ENCODE measurements at regions not wholly inside any gene's neighbourhood (a gene's known extent, or its start where the extent isn't known, plus 50 kb on each side); places are given as distances from the start of the nearest gene placed in this dataset.

GRCh38 chr6:19643713-19644112 is 193.5 kb upstream of the ID4 start:
- POLR2A ChIA-PET: no interaction called here
- intact Hi-C loops (cut with micrococcal nuclease): no loop called here
- CTCF ChIA-PET: no interaction called here

DNA sequence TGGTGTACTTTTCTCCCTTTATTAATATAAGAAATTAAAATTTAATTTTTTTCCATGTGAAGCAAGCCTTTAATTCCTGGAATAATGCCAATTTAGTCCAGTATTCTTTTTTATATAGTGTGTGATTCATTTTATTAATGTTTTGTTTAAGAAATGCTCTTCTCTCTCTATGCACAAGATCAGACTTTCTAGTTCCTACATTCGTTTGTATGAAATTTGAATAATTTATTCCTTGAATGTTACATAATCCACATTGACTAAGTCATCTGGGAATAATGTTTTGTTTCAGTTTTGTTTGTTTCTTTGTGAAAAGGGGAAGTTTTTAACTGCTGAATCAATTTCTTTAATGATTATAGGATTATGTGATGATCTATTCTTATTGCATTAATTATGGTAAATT is 181.4 kb upstream of the ID4 start:
- Histone ChIP-seq H3K9me3 (ENCODE audit: control insufficient read depth in 1 of 2, insufficient read depth in 1 of 2, low read depth in 1 of 2, low read length in 2 of 2) (no peaks in the 10 kb centered on the region), H3K4me3 (replicated peaks in 1 of 2; ENCODE audit: low read depth in 1 of 2, low read length in 2 of 2) (no peak overlapping the region), H3K4me2 (ENCODE audit: low read length) (no peak overlapping the region), H3K4me1 (ENCODE audit: control insufficient read depth in 1 of 2, insufficient read depth in 2 of 2, low read length in 2 of 2) (no peaks in the 10 kb centered on the region), H3K27me3 (ENCODE audit: insufficient read depth, low read length) (no peaks in the 10 kb centered on the region), H3K9ac (ENCODE audit: low read length) (no peak overlapping the region), H3K27ac (ENCODE audit: low read depth, low read length) (no peak overlapping the region), H3K79me2 (ENCODE audit: insufficient read depth, low read length) (no peaks in the 10 kb centered on the region), H3K9me2 (ENCODE audit: insufficient read depth) (no peaks in the 10 kb centered on the region), H2AFZ (ENCODE audit: low read depth, low read length, poor library complexity, severe bottlenecking) (peak overlapping the region; percentile 36), H3K36me3 (ENCODE audit: control insufficient read depth in 1 of 2, insufficient read depth in 2 of 2, low read length in 2 of 2) (no peaks in the 10 kb centered on the region), H4K20me1 (ENCODE audit: insufficient read depth) (no peaks in the 10 kb centered on the region)
- ChIA-PET CTCF (no interaction called here), POLR2A (no interaction called here), RAD21 (ENCODE audit: low non-redundant PET in 1 of 2, low total read pairs in 2 of 2, uncharacterized antibody in 2 of 2, unreplicated experiment in 2 of 2) (no interaction called here)
- no peak for DNase-seq (ENCODE audit: low read depth, low spot score)
- ATAC-seq: no peak
- BruUV-seq (replicated peaks): no TSS peak
- intact Hi-C loops (cut with micrococcal nuclease): no loop called here
- TF ChIP-seq FOSL1 (IDR thresholded peaks at IDR 0.05; ENCODE audit: low read depth): no peak
- no peak for TF ChIP-seq YY1 (IDR thresholded peaks at IDR 0.05; ENCODE audit: extremely low read depth, insufficient replicate concordance, low read depth, low read length)
- no peak for TF ChIP-seq ZNF274 (IDR thresholded peaks at IDR 0.05; ENCODE audit: low read depth, low read length)
- TF ChIP-seq POLR2A (IDR thresholded peaks at IDR 0.05; ENCODE audit: borderline replicate concordance, extremely low read depth, insufficient read depth, insufficient read length): no peak
- TF ChIP-seq, protein P1, sequence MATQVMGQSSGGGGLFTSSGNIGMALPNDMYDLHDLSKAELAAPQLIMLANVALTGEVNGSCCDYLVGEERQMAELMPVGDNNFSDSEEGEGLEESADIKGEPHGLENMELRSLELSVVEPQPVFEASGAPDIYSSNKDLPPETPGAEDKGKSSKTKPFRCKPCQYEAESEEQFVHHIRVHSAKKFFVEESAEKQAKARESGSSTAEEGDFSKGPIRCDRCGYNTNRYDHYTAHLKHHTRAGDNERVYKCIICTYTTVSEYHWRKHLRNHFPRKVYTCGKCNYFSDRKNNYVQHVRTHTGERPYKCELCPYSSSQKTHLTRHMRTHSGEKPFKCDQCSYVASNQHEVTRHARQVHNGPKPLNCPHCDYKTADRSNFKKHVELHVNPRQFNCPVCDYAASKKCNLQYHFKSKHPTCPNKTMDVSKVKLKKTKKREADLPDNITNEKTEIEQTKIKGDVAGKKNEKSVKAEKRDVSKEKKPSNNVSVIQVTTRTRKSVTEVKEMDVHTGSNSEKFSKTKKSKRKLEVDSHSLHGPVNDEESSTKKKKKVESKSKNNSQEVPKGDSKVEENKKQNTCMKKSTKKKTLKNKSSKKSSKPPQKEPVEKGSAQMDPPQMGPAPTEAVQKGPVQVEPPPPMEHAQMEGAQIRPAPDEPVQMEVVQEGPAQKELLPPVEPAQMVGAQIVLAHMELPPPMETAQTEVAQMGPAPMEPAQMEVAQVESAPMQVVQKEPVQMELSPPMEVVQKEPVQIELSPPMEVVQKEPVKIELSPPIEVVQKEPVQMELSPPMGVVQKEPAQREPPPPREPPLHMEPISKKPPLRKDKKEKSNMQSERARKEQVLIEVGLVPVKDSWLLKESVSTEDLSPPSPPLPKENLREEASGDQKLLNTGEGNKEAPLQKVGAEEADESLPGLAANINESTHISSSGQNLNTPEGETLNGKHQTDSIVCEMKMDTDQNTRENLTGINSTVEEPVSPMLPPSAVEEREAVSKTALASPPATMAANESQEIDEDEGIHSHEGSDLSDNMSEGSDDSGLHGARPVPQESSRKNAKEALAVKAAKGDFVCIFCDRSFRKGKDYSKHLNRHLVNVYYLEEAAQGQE (IDR thresholded peaks at IDR 0.05; ENCODE audit: low read depth): no peak
- TF ChIP-seq ELF1 (IDR thresholded peaks at IDR 0.05; ENCODE audit: borderline replicate concordance, low read depth): no peak
- TF ChIP-seq RAD21 (IDR thresholded peaks at IDR 0.05; ENCODE audit: low read depth): no peak
- TF ChIP-seq CBX3 (IDR thresholded peaks at IDR 0.05; ENCODE audit: low read depth): no peak
- TF ChIP-seq JUND (IDR thresholded peaks at IDR 0.05): no peak
- TF ChIP-seq POLR2AphosphoS5 (IDR thresholded peaks at IDR 0.05; ENCODE audit: low read depth, low read length): no peak
- TF ChIP-seq ZFX (IDR thresholded peaks at IDR 0.05): no peak
- TF ChIP-seq, protein P2, sequence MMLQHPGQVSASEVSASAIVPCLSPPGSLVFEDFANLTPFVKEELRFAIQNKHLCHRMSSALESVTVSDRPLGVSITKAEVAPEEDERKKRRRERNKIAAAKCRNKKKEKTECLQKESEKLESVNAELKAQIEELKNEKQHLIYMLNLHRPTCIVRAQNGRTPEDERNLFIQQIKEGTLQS (IDR thresholded peaks at IDR 0.05): no peak

More at GRCh38 chr6:19643713-19644112, 193.5 kb upstream of the ID4 start:
- Histone ChIP-seq H3K79me2 (ENCODE audit: insufficient read depth, low read length) (no peaks in the 10 kb centered on the region), H3K4me3 (replicated peaks in 1 of 2; ENCODE audit: low read depth in 1 of 2, low read length in 2 of 2) (no peak overlapping the region), H3K9ac (ENCODE audit: low read length) (no peak overlapping the region), H3K4me1 (ENCODE audit: control insufficient read depth in 1 of 2, insufficient read depth in 2 of 2, low read length in 2 of 2) (no peaks in the 10 kb centered on the region), H3K36me3 (ENCODE audit: control insufficient read depth in 1 of 2, insufficient read depth in 2 of 2, low read length in 2 of 2) (no peaks in the 10 kb centered on the region), H3K9me2 (ENCODE audit: insufficient read depth) (no peaks in the 10 kb centered on the region), H3K27me3 (ENCODE audit: insufficient read depth, low read length) (no peaks in the 10 kb centered on the region), H2AFZ (ENCODE audit: low read depth, low read length, poor library complexity, severe bottlenecking) (no peak overlapping the region), H4K20me1 (ENCODE audit: insufficient read depth) (no peaks in the 10 kb centered on the region), H3K27ac (ENCODE audit: low read depth, low read length) (no peak overlapping the region), H3K9me3 (ENCODE audit: control insufficient read depth in 1 of 2, insufficient read depth in 1 of 2, low read depth in 1 of 2, low read length in 2 of 2) (no peaks in the 10 kb centered on the region), H3K4me2 (ENCODE audit: low read length) (no peak overlapping the region)
- BruUV-seq (replicated peaks): no TSS peak
- TF ChIP-seq EZH2phosphoT487 (IDR thresholded peaks at IDR 0.05; ENCODE audit: borderline replicate concordance) (no peak), ZNF274 (IDR thresholded peaks at IDR 0.05; ENCODE audit: low read depth, low read length) (no peak), JUND (IDR thresholded peaks at IDR 0.05) (no peak), FOSL1 (IDR thresholded peaks at IDR 0.05; ENCODE audit: low read depth) (no peak), RAD21 (IDR thresholded peaks at IDR 0.05; ENCODE audit: low read depth) (no peak), EGR1 (IDR thresholded peaks at IDR 0.05; ENCODE audit: low read depth) (no peak), YY1 (IDR thresholded peaks at IDR 0.05; ENCODE audit: extremely low read depth, insufficient replicate concordance, low read depth, low read length) (no peak), CEBPB (IDR thresholded peaks at IDR 0.05; ENCODE audit: low read depth) (no peak), EZH2 (IDR thresholded peaks at IDR 0.05) (no peak)
- TF ChIP-seq, protein P3, sequence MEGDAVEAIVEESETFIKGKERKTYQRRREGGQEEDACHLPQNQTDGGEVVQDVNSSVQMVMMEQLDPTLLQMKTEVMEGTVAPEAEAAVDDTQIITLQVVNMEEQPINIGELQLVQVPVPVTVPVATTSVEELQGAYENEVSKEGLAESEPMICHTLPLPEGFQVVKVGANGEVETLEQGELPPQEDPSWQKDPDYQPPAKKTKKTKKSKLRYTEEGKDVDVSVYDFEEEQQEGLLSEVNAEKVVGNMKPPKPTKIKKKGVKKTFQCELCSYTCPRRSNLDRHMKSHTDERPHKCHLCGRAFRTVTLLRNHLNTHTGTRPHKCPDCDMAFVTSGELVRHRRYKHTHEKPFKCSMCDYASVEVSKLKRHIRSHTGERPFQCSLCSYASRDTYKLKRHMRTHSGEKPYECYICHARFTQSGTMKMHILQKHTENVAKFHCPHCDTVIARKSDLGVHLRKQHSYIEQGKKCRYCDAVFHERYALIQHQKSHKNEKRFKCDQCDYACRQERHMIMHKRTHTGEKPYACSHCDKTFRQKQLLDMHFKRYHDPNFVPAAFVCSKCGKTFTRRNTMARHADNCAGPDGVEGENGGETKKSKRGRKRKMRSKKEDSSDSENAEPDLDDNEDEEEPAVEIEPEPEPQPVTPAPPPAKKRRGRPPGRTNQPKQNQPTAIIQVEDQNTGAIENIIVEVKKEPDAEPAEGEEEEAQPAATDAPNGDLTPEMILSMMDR (IDR thresholded peaks at IDR 0.05 in 2 of 3, conservative IDR thresholded peaks at IDR 0.05 in 1 of 3; ENCODE audit: borderline replicate concordance in 1 of 3, insufficient read depth in 1 of 3, low read depth in 2 of 3, low read length in 2 of 3): no peak
- DNase-seq (ENCODE audit: low read depth, low spot score) (no peak), ATAC-seq (no peak)
- RAD21 ChIA-PET (ENCODE audit: low non-redundant PET in 1 of 2, low total read pairs in 2 of 2, uncharacterized antibody in 2 of 2, unreplicated experiment in 2 of 2): no interaction called here
